ENCODE measurements at regions not wholly inside any gene's neighbourhood (a gene's known extent, or its start where the extent isn't known, plus 50 kb on each side); places are given as distances from the start of the nearest gene placed in this dataset.

DNA sequence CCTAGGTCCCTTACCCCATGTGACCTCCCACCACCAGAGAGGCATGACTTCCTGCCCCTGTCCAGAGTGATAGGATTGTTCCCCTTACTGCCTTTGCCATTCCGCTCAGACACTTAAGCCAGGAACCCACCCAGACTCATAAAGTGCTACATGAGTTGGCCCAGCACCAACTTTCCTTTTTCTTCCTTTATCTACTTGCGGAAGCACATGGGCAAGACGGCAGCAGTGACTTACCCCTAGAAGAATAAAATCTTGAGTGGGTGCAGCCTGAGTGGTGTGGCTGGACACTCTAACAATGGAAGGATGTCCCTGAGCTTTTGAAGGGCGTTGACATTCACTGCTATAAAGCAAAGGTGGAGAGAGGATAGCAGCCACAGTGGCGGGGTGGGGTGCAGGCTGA lies 100.1 kb downstream of the MAB21L3 start:
- Histone ChIP-seq H3K27ac (ENCODE audit: low read depth) (no peak overlapping the region), H3K36me3 (ENCODE audit: insufficient read depth) (no peaks in the 10 kb centered on the region), H3K4me1 (ENCODE audit: insufficient read depth) (no peaks in the 10 kb centered on the region), H3K4me3 (ENCODE audit: low read depth, low read length) (no peak overlapping the region)
- WGBS, result 47% methylated on average over 5 of the region's 5 CpGs
- no peak for DNase-seq (ENCODE audit: extremely low spot score)

DNA sequence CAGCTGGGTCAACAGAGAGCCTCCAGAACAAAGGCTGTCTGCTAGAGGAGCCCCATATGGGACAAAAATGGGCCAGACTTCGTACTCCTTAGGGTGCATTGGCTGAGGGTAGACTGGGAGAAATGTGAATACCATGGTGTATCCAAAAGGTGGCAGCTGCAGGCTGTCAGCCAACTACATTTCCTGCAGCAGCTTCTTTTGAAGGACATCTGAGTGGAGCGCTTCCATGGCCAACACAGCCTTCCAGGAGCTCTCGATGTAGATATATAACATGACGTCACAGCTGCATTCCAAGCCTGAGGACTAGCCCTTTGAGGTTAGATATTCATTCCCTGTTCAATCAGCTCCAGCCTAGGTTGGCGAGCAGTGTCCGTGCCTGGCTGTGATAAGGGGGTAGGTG lies 107.7 kb downstream of the MAB21L3 start:
- H3K4me1 ChIP-seq (ENCODE audit: insufficient read depth), result no peaks in the 10 kb centered on the region
- DNase-seq (ENCODE audit: extremely low spot score), result no peak
- WGBS, result 74% methylated on average over 6 of the region's 6 CpGs
- no peaks in the 10 kb centered on the region for H3K36me3 ChIP-seq (ENCODE audit: insufficient read depth)
- no peak overlapping the region for H3K27ac ChIP-seq (ENCODE audit: low read depth)
- H3K4me3 ChIP-seq (ENCODE audit: low read depth, low read length), result no peak overlapping the region

DNA sequence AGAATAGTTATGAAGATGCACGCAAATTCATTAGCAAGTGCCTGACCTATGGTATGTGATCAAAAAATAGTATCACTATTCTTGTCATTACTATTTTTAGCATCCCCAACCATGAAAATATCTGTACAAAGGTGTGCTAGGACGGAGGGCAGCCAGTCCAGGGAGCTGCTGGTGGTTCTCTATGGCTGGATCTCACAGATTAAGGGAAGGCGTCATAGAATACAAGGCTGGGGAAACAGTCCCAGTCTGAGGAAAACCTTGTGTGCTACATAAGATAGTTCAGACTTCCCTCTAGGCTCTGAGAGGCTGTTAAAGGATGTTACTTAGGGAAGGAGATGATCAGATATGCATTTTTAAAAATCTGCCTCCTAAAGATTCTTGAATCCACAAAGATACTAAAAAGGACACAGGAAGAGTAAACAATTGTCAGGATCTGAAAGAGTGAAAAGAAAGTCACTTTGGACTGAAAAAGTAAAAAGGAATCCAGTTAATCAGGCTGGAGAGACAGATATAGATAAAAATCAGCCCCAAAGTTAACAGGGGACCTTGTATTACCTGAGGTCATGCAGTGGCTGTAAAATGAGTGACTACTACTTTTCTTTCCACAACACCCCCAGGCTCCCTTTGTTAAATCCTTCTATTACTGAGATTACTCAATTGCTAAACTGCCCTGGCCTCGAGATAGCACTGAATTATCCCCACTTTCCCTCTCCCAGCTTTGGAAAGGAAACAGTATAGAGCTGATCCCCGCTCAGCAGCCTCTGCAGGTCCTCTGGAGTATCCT lies 108.6 kb downstream of the MAB21L3 start:
- no peak overlapping the region for H3K27ac ChIP-seq (ENCODE audit: low read depth)
- WGBS, result 58% methylated on average over 5 of the region's 5 CpGs
- no peaks in the 10 kb centered on the region for H3K36me3 ChIP-seq (ENCODE audit: insufficient read depth)
- H3K4me1 ChIP-seq (ENCODE audit: insufficient read depth), result no peaks in the 10 kb centered on the region
- no peak overlapping the region for H3K4me3 ChIP-seq (ENCODE audit: low read depth, low read length)
- no peak for DNase-seq (ENCODE audit: extremely low spot score)

DNA sequence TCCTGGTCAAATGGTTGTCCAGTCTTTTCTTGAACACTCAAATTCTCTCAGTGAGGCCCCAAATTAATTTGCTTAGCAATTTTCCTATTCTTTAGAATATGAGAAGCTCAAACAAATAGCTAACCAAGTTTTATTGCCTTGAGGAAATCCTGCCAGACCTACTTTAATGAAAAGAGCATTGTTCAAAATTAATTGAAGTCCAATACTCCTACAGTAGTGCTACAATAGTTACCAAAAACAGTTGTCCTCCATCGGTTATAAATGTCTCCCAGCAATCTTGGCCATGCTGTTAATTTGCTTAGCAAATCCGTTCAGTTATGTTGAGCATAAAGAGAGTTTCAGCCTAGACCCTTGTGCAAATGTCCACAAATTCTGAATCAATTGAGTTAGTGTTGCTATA lies 112.9 kb downstream of the MAB21L3 start:
- H3K27ac ChIP-seq (ENCODE audit: low read depth), result no peak overlapping the region
- H3K36me3 ChIP-seq (ENCODE audit: insufficient read depth), result no peaks in the 10 kb centered on the region
- H3K4me1 ChIP-seq (ENCODE audit: insufficient read depth), result no peaks in the 10 kb centered on the region
- WGBS, result 50% methylated on average over 2 of the region's 2 CpGs
- no peak overlapping the region for H3K4me3 ChIP-seq (ENCODE audit: low read depth, low read length)
- no peak for DNase-seq (ENCODE audit: extremely low spot score)

DNA sequence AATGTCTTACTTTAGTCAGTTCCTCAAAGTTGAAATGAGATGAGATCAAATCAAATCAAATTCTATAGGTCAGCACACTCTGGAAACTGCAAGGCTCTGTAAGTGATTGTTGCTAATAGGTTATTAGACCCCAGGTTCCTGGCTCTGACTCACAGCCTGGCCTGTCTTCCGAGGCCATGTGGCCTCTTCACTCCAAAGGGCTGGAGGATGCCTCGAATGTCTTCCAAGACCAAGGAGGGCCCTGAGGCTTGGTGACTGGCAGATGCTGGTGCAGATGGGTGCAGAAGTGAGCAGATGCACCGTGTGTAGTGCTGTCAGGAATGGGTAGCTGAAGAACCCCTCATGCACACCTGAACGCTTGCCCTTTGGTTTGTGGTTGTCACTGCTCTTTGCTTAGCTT lies 113.4 kb downstream of the MAB21L3 start:
- no peak for DNase-seq (ENCODE audit: extremely low spot score)
- 76% methylated on average over 4 of the region's 4 CpGs for WGBS
- no peak overlapping the region for H3K27ac ChIP-seq (ENCODE audit: low read depth)

DNA sequence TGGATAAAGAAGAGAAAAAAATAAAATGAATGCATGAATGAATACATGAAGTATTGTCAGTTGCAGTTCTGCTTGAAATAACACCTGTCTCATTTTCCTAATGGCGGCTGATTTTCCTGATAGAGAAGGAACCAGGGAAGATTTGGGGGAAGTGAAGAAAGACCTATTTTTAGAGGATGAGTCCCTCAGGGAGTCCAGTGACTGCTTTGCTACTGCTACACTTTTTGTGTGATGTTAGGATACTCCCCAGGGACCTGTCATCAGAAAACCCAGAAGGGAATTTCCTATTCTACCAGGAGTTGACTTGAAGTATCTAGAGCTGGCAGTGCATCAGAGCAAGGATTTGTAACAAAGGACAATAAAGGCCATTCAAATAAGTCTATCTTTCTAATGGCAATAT lies 114.8 kb downstream of the MAB21L3 start:
- Histone ChIP-seq H3K4me3 (ENCODE audit: low read depth, low read length) (no peak overlapping the region), H3K36me3 (ENCODE audit: insufficient read depth) (no peaks in the 10 kb centered on the region), H3K27ac (ENCODE audit: low read depth) (no peak overlapping the region), H3K4me1 (ENCODE audit: insufficient read depth) (no peaks in the 10 kb centered on the region)
- 93% methylated on average over 1 of the region's 1 CpG for WGBS
- no peak for DNase-seq (ENCODE audit: extremely low spot score)

More for the DNA sequence above, 113.4 kb downstream of the MAB21L3 start:
- no peak overlapping the region for H3K4me3 ChIP-seq (ENCODE audit: low read depth, low read length)
- no peaks in the 10 kb centered on the region for H3K4me1 ChIP-seq (ENCODE audit: insufficient read depth)
- no peaks in the 10 kb centered on the region for H3K36me3 ChIP-seq (ENCODE audit: insufficient read depth)

DNA sequence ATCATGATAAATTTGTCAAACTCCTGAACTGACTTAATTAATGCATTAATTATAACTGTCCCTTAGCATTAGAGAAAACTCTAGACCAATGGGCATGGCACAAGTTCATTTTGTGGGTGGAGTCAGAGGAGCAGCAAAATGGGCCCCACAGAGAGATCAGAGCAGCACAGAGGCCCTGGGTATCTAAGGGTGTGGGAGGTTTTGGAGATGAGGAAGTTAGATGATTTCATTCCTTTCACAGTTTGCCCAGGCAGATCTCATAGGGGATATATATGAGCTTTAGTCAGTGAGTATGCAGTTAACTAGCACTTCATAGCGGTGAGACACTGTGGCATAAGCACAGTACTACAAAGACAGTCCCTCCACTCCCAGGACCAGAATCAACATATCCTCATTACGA lies 117.3 kb downstream of the MAB21L3 start:
- whole genome bisulfite sequencing, result 81% methylated on average over 2 of the region's 2 CpGs
- H3K4me1 ChIP-seq (ENCODE audit: insufficient read depth), result no peaks in the 10 kb centered on the region

DNA sequence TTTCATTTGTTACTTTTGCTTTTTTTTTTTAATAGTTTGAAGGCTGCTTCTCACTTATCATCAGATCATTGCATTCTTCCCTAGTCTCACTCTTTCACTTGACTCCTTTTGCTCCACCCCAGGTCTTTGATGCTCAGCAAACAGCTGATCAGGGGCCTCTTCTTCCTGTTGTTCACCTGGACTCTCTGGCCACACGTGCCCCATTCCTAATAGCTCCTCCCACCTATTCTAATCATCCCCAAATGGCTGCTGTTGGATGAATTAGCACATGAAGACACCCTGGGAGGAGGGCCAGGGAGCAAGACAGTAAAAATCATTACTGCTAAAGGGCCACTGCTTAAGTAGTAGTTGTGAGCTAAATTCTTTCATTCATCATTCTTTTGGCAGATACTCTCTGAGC lies 119.5 kb downstream of the MAB21L3 start:
- WGBS, result 8% methylated on average over 1 of the region's 1 CpG
- Histone ChIP-seq H3K4me1 (ENCODE audit: insufficient read depth) (no peaks in the 10 kb centered on the region), H3K36me3 (ENCODE audit: insufficient read depth) (no peaks in the 10 kb centered on the region), H3K27ac (ENCODE audit: low read depth) (no peak overlapping the region), H3K4me3 (ENCODE audit: low read depth, low read length) (no peak overlapping the region)
- no peak for DNase-seq (ENCODE audit: extremely low spot score)

More for the DNA sequence above, 117.3 kb downstream of the MAB21L3 start:
- no peak for DNase-seq (ENCODE audit: extremely low spot score)
- no peak overlapping the region for H3K4me3 ChIP-seq (ENCODE audit: low read depth, low read length)
- no peaks in the 10 kb centered on the region for H3K36me3 ChIP-seq (ENCODE audit: insufficient read depth)
- H3K27ac ChIP-seq (ENCODE audit: low read depth), result no peak overlapping the region

DNA sequence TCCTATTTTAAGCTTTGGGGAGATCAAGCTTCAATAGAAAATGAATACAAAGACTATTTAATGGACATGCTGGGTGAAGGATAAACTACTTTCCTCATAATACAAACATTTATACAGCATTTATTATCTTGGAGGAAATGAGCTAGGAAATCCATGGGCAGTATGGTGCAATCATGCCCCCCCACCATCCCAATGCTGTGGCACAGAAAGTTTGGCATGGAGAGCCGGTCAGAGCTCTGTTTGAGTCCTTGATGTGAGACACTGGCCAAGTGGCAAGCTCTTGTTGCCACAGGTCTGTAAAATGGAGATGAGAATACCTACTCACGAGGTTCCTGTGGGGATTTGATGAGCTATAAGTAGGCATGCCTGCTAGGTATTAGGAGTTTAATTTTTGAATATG lies 120.6 kb downstream of the MAB21L3 start:
- DNase-seq (ENCODE audit: extremely low spot score), result no peak
- H3K36me3 ChIP-seq (ENCODE audit: insufficient read depth), result no peaks in the 10 kb centered on the region
- no peaks in the 10 kb centered on the region for H3K4me1 ChIP-seq (ENCODE audit: insufficient read depth)
- 65% methylated on average over 2 of the region's 2 CpGs for WGBS
- no peak overlapping the region for H3K27ac ChIP-seq (ENCODE audit: low read depth)
- no peak overlapping the region for H3K4me3 ChIP-seq (ENCODE audit: low read depth, low read length)

DNA sequence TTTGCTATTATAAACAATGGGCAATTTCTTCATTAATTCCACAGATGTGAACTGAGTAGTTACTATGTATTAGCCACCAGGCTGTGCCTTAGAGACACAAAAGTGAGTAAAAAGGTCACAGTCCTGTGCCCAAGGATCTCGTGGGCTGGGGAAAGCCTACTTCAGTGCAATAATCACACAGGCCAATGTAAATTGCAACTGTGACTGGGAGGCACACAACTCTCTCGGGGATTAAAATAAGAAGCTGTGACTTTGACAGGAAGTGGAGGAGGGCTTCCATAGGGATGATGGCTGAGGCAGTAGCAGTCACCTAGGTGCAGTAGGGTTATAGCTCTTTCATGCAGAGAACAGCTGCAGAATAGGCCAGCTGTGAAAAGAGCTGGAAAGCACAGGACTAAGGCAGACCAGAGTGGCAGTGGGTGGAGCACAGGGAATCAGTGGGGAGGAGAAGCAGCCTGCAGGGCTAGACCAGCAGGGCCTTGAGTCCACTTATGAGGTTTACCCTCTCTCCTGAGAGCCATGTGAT lies 121.9 kb downstream of the MAB21L3 start:
- DNase-seq (ENCODE audit: extremely low spot score), result no peak
- H3K4me3 ChIP-seq (ENCODE audit: low read depth, low read length), result no peak overlapping the region
- H3K36me3 ChIP-seq (ENCODE audit: insufficient read depth), result no peaks in the 10 kb centered on the region
- 23% methylated on average over 2 of the region's 2 CpGs for WGBS
- no peaks in the 10 kb centered on the region for H3K4me1 ChIP-seq (ENCODE audit: insufficient read depth)
- H3K27ac ChIP-seq (ENCODE audit: low read depth), result no peak overlapping the region

DNA sequence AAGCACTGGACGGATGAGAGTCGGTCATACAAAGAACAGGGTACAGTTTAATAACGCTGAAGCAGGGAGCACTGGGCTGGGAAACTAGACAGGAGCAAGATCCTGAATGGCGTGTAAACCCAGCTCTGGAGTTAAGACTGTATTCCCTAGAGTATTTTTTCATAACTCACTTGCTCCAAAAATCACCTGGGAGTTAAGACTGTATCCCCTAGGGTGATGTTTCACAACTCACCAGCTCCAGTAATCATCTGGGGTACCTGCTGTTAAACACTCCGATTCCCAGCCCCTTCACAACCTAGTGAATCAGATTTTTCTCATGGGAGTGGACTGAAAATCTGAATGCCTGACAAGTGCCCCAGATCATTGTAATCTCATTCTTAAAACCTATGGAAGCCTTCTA lies 123.2 kb downstream of the MAB21L3 start:
- no peaks in the 10 kb centered on the region for H3K36me3 ChIP-seq (ENCODE audit: insufficient read depth)
- H3K27ac ChIP-seq (ENCODE audit: low read depth), result no peak overlapping the region
- WGBS, result 90% methylated on average over 5 of the region's 5 CpGs
- DNase-seq (ENCODE audit: extremely low spot score), result no peak
- H3K4me3 ChIP-seq (ENCODE audit: low read depth, low read length), result no peak overlapping the region
- H3K4me1 ChIP-seq (ENCODE audit: insufficient read depth), result no peaks in the 10 kb centered on the region

DNA sequence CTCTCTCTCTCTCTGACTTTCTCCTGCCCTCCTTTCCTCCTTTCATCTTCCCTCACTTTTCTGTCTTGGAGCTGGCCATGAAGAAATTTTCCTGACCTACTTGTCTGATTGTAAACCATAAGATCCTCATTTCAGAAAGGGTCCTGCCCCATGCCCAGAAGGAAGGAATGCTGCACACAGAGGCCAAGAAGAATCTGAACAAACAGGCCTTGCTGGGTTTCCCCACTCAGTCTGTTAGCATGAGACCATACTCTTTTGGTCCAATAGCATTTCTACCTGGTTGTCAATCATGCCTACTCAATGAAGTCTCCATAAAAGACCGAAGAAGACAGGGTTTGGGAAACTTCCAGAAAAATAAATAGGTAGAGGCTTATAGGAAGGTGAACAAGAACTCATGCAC lies 128.7 kb downstream of the MAB21L3 start:
- H3K4me3 ChIP-seq (ENCODE audit: low read depth, low read length), result no peak overlapping the region
- no peak overlapping the region for H3K27ac ChIP-seq (ENCODE audit: low read depth)
- DNase-seq (ENCODE audit: extremely low spot score), result no peak
- no peaks in the 10 kb centered on the region for H3K36me3 ChIP-seq (ENCODE audit: insufficient read depth)
- WGBS, result 75% methylated on average over 1 of the region's 1 CpG
- no peaks in the 10 kb centered on the region for H3K4me1 ChIP-seq (ENCODE audit: insufficient read depth)

DNA sequence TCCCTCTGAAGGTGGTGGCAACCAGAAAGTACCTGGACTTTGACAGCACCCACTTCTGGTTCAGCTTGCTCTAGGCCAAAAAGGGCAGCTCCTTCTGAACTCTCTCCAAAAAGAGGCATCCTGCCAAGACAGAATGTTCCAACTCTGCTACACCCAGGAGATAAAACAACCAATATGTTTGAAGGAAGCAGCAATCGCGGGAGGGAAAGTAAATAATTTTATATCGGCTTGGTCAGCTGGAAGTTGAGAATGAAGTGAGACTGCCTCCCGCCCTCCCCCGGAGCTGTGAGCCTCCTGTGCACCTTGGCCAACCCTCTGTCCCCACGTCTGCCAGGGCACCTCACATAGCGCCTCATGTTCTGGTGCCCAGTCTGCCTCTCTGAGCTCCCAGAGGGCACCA lies 130.3 kb upstream of the ATP1A1 start:
- H3K27ac ChIP-seq (ENCODE audit: low read depth), result no peak overlapping the region
- no peak for DNase-seq (ENCODE audit: extremely low spot score)
- H3K36me3 ChIP-seq (ENCODE audit: insufficient read depth), result no peaks in the 10 kb centered on the region
- no peaks in the 10 kb centered on the region for H3K4me1 ChIP-seq (ENCODE audit: insufficient read depth)
- no peak overlapping the region for H3K4me3 ChIP-seq (ENCODE audit: low read depth, low read length)
- WGBS, result 62% methylated on average over 7 of the region's 7 CpGs

DNA sequence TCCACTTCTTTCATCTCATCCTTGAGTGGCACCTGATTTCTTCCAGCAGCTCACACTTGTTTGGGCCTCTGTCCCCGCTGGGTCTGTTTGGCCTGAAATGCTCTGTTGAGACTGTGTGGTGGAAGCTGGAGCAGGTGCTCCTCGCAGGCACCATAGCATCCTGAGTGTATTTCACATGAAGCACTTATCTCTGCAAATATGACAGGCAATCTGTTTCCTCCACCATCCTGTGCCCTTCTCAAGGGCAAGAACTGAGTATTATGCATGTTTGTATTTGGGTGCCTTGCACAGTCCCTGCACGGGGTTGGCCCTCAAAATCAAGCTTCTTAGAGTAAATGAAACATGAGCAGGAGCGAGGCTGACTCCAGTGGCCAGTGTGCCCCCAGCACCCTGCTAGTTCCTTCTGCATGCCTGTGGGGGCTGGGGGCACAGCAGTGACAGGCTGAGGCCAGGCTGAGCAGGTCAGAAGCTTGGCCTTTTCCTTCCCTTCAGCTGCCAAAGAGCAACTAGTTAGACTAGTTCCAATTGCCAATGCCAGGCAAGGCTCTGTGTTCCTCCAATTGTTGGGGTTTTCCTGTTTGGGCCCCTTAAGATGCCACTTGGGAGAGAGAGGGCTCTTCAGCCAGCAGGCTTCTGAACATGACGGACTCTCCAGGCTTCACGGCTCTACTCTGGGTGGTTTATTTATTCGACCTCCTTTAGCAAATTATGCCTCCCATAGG lies 129.6 kb upstream of the ATP1A1 start:
- no peak for DNase-seq (ENCODE audit: extremely low spot score)
- H3K36me3 ChIP-seq (ENCODE audit: insufficient read depth), result no peaks in the 10 kb centered on the region
- H3K4me1 ChIP-seq (ENCODE audit: insufficient read depth), result no peaks in the 10 kb centered on the region
- no peak overlapping the region for H3K4me3 ChIP-seq (ENCODE audit: low read depth, low read length)
- H3K27ac ChIP-seq (ENCODE audit: low read depth), result no peak overlapping the region
- 64% methylated on average over 7 of the region's 7 CpGs for WGBS

All from urinary bladder (tissue), 3 donors.